NCI-H1930 (cell line): ENCODE measurements at regions not wholly inside any gene's neighbourhood (a gene's known extent, or its start where the extent isn't known, plus 50 kb on each side); places are given as distances from the start of the nearest gene placed in this dataset.

Experiments used
- DNase-seq, 2 experiments: peaks; one replicate each; lab custom pipeline; 2025; lab: John Stamatoyannopoulos, UW

DNA sequence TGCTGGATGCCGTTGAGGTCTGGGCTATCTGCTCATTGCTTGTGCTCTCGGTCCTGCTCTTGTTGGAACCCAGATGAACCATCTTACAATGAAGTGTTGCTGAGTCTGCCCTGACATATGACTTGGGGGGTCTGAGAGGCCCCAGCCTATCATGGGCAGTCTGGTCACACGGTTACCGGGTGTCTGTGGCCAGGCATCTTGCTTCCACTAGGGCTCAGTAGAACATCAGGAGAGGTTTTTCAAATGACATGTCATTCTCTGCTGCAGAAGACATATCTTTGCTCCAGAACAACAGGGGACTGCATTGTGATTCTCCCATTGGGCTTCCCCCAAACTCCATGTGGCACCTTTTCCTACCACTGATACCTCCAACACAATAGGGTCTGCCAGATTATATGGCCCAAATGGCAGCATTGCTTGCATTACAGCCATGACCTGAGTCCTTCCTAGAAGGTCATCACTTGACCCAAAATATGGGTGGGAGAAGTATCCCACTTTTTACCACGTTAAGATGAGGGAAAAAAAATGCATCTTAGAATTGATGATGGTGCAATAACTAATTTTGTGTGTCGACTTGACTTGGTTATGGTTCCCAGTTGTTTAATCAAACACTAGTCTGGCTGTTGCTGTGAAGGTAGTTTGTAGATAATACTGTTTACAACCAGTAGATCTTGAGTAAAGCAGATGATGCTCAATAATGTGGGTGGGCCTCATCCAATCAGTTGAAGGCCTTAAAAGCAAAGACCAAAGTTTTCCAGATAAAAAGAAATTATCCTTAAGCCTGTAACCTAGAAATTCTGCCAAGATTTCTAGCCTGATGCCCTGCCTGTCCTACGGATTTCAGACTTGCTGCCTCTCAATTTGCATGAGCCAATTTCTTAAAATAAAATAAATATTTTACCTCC lies 241.0 kb downstream of the QKI start:
- DNase-seq, result no peak

DNA sequence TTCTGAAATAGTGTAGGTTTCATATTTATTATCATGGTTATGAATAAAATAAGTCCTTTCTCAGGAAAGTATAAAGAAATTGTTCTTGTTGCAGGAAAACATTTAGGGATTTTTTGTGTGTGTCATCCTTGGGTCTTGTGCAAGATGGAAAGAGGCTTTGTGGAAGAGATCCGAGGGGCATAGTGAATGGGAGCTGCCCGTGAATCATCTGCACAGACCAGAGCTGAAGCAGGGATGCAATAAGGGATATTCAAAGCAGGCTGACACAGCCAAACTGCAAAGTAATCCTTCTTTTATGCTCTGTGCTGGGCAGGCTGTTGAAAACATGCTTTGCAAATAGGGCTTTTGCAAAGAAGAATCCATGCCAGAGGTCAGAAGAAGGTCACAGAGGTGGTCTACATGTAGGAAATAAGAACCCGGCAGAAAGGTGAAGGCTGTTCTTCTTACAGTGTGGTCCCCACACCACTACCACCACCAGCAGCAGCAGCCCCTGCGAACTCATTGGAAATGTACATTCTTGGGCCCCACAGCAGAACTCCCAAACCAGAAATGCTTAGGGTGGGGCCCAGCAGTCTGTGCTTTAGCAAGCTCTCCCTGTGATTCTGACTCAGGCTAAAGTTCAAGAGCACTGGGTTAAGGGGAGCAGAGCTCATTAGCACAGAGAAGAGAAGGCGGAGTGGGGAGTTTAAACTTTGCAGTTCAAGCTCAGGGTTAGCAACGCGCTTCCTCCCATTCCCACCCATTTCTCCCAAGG lies 237.6 kb downstream of the QKI start:
- no peak for DNase-seq

- DNase-seq, result no peak
These were observed 236.9 kb downstream of the QKI start for GRCh38 chr6:163651426-163651825.

- no peak for DNase-seq
These were observed 234.3 kb downstream of the QKI start for GRCh38 chr6:163648868-163649267.

- no peak for DNase-seq
These were observed 233.1 kb downstream of the QKI start for GRCh38 chr6:163647624-163648023.

- DNase-seq, result no peak
These were observed 232.3 kb downstream of the QKI start for GRCh38 chr6:163646866-163647265.

DNA sequence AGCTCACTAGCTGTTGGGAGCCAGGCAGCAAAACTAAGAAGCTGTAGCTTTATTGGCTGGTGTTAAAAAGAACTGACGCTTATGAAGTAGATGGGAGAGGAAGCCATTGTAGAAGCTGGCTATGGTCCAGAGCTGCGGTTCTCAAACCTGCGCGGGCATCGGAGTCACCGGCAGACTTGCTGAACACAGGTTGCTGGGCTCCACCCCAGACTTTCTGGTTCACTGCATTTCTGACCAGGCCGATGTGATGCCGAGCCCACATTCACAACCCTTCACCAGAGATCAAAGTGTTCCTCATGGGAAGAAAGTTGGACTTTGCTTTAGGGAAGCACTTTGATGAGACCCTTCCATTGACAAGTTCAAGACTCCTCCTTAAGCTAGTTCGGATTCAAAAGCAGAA lies 231.6 kb downstream of the QKI start:
- no peak for DNase-seq

- no peak for DNase-seq
These were observed 231.0 kb downstream of the QKI start for GRCh38 chr6:163645560-163645959.

DNA sequence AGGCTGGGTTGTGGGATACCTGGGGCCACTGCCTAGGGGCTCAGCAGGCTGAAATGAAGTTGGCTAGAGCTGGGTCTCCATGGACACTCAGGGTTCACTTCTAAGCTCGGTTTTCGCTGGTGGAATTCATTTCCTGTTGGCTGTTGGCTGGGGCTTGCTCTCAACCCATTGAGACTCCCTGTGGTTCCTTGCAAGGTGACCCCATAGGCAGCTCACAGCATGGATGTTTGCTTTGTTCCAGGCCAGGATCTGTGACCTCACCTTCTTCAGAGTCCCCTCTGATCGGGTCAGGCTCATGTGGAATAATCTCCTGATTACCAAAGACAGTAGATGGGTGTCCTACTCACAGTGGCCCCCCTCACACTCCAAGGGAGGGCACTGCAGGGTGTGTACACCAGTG lies 229.3 kb downstream of the QKI start:
- DNase-seq, result no peak

DNA sequence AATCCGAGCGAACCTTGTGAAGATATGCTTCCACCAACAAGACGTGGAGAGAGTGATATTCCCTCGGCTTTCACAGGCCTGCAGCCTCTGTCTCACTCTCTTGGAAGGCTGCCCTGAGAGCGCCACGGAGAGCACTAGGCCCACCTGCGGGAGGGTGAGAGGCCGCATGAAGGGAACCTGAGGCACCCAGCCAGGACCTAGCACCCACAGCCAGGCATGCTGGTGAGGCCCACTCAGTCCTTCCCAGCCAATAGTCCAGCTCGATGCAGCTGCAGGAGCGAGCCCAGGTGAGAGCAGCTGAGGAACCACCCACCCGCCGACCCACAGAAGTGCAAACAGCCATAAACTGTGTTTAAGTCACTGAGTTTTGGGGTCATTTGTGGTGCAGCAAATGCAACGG lies 227.2 kb downstream of the QKI start:
- DNase-seq, result no peak

DNA sequence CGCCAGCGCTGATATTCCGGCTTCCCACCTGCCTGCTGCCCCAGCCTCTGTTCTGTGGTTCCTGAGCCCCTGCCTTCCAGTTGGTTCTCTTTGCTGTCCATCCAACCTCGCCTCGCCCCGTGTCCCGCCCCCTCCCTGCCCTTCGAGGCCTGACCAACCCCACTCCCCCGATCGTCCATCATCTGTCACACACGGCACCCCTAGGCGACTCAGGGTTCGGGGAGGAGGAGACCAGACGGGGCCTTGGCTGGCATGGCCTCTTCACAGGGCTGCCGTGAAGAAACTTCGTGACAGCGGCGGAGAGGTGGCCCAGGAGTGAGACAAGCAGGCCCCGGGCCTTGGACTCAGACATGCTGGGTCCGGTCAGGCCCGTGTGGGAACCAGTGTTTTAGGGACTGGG lies 226.1 kb downstream of the QKI start:
- no peak for DNase-seq

GRCh38 chr6:163637524-163637923 lies 223.0 kb downstream of the QKI start:
- DNase-seq, result no peak

DNA sequence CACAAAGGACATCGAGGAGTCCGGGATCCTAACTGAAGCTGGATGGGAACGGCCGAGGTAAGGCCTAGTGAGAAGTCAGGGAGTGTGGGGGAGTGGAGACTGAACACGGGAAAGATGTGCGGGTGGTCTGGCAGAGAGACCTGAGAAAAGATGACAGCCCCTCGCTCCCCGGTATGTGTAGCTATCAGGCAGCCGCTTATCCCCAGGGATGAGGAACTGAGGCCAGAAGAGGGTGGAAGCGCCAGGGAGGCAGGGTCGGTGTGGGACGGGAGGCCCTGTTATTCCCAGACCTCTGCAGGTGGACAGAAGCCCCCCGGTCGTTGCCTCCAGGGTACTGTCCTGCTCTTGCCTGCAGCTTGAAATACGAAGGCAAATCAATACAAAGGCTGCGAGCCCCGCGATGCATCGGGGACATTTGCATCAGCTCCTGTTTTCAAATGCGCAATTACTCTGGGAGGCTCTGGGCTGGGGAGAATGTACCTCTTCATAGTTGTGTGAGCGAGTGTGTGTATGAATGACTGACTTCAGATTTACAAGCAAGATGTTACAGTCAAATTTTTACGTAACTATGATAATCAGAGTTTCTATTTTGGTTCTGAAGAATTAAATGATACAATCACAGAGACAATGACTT lies 221.3 kb downstream of the QKI start:
- DNase-seq, result no peak

- no peak for DNase-seq
These were observed 220.8 kb downstream of the QKI start for GRCh38 chr6:163635315-163635714.

DNA sequence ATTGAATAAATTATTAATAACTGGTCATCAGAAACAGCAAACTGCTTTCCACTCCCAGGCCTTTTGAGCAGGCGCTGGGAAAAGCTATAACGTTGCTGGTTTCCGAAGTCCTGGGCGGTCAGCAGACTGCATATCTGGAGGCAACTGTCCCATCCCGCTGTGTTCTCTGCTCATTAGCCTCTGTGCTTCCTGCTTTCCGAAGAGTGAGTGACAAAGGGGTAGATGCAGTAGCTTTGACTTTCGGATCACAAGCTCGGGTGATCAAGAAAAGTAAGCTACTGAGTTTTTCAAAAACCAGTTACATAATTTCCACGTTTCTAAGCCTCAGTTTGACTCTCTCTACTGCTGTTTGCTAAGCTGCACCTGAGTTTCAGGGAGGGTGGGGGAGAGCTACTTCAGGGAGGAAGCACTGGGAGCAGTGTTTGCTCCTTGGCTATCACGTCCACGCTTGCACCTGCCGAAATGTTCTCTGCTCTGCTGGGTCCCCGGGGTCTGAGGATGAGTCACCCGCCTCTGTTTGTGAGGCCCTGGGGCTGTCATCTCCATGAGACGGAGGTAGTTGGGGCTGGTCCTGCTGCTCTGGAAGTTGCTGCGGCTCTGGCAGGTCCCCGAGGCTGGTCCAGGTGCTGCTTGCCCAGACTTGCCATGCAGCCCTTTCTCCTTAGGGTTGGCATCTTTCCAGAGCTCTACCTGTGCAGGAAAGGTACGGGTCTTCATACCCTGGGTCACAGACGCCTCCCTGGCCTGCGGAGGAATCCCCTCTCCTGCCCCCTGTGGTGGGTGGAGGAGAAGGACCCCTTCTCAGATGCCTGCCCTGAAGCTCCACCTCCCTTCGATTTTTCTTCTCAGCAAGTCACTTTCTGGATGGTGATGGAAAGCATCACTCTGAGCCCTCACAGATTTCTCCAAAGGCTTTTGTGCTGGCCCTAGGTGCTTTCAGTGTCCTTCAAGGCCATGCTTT lies 220.0 kb downstream of the QKI start:
- DNase-seq, result no peak

DNA sequence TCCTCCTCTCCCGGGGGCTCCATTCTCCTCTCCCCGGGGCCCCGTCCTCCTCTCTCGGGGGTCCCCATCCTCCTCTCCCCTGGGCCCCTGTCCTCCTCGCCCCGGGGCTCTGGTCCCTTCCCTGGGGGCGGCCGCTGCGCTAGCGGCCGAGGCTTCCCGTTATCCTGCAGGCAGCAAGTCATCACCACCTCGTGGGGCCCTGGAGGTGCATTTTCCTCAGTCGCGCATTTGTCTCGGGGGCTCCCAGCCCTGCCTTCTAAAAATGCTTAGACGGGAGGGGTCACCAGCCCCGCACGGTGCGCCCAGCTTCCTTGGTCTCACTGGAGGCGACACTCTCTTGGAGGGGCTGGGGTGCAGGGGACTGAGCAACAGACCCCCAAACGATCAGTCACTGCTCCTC lies 216.5 kb downstream of the QKI start:
- DNase-seq, result no peak

DNA sequence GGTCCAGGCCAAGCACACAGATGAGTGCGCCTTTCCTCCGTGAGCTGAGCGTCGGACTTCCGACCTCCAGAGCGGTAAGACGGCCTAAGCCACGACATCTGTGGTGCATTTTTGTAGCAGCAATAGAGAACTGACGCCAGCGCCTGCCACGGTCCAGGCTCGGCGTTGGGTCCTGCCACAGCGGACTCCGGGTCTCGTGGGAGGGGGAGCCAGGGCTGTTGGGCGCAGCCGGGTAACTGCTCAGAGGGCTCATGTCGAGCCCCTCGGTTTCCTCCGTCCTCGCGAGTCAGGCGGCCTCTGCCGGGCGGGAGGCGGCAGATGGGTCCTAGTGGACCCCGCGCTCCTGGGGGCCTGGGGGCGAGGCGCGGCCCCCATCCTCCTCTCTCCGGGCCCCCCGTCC lies 216.1 kb downstream of the QKI start:
- DNase-seq, result no peak

GRCh38 chr6:163630096-163630495 lies 215.6 kb downstream of the QKI start:
- no peak for DNase-seq
